ENCODE measurements at regions not wholly inside any gene's neighbourhood (a gene's known extent, or its start where the extent isn't known, plus 50 kb on each side); places are given as distances from the start of the nearest gene placed in this dataset.
"Not testable (repeated sequence)": the region's sequence is repeated elsewhere in the genome, so short reads cannot be mapped to it uniquely, and the experiment has no call there.

GRCh38 chr2:22912398-22912797 lies 472.6 kb upstream of the KLHL29 start:
- DNase-seq (ENCODE audit: low read depth in 2 of 2, low spot score in 1 of 2), result no peak

DNA sequence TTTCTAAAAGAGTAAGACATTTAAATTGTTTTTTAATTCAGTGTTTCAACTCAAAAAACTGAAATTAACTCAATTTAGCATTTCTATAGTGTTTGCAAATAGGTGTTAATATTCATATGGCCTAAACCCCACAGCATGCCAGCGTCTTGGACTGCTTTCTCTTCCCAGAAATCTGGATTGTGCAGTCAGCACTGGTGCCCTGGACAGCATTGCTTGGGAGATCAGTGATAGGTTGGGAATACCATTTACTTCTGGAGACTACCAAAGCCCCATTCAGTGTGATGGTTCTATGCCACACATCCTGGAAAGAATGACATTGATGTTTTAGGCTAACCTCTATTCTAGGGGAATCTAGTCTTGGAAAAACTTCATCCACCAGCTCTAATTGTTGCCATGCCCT lies 455.0 kb upstream of the KLHL29 start:
- DNase-seq (ENCODE audit: low read depth in 2 of 2, low spot score in 1 of 2), result no peak

DNA sequence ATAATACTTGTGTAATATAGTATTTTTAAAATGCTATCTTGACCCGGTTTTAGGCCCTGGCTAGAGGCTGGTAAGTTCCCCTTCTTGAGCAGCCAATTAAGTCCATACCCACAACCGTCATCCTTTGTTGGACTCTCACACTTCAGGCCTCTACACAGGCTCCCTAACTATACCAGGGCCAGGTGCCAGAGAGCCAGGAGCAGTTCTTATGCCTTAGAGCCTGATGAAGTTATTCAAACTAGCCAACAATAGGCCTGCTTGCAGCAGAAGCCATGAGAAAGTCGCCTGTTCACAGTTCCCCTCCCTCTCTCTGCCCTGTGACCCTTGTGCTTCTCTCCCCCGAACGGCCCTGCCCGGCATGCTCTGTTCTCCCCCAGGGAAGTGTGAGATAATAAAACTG lies 454.2 kb upstream of the KLHL29 start:
- DNase-seq (ENCODE audit: low read depth in 2 of 2, low spot score in 1 of 2), result no peak

DNA sequence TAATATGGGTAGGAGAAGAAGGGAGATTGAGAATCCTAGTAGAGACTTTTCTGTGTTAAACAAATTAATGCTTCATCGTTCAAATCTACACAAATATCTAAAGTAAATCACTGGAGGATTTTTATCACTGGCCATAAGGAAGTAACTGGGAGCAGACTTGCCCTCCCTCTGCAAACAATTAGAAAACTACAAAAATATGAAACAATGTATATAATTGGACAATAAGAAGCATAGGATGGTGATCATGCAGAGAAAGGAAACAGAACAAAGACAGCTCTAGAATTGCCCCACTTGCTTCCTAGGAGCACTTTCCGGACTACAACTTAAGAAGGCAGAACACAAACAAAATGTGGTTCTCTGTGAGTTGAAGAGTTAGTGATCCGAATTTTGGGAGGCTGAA lies 452.7 kb upstream of the KLHL29 start:
- DNase-seq (ENCODE audit: low read depth in 2 of 2, low spot score in 1 of 2), result no peak

DNA sequence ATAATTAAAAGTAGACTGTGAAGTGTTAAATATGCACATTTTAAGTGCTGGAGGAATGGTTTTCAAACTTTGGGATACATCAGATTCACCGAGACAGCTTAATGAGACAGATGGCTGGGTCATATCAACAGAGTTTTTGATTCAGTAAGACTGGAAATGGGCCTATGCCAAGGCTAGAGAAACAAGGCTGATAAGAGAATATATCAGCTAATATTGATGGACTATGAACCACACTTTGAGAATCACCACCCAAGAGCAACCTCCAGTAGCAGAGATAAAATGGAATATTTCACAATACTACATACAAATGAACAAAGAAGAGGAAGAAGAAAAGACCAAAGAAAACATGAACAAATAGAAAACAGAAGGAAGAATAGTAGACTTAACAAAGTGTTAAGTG lies 450.2 kb upstream of the KLHL29 start:
- no peak for DNase-seq (ENCODE audit: low read depth in 2 of 2, low spot score in 1 of 2)

DNA sequence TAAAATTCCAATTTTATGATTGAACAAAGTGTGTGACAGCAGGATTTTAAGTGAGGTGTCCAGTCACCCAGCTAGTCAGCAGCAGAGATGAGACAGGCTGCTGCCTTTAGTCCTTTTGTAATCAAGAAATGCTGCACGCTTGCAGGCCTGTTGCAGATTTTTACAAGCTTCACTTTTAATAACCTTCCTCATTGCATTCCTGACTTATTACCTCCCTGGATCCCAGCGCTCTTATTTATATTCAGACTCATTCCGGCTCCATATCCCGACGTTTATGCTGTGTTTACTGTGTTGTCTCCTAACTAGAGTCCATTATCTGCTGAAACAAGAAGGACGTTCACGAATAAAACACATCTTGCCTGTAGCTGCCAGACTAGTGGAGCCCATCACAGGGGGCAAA lies 442.5 kb upstream of the KLHL29 start:
- DNase-seq (ENCODE audit: low read depth in 2 of 2, low spot score in 1 of 2), result no peak

DNA sequence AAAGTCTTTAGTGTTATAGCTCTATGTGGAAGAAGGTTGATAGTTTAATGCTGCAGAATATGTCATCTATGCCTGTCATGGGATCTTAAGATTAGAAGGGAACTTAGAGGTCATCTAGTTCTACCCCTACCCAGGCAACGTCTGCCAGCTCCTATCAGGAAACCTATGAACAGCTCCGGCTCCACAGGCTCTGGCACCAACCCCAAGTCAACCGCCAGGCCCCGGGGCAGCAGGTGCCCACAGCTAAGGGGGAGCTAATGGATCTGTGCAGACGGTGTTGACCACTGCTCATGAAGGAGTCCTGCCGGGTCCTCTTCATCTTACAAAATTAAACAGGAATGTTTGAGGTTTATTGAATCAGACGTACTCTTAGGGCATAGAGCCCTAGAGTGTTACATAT lies 440.8 kb upstream of the KLHL29 start:
- DNase-seq (ENCODE audit: low read depth in 2 of 2, low spot score in 1 of 2), result no peak

DNA sequence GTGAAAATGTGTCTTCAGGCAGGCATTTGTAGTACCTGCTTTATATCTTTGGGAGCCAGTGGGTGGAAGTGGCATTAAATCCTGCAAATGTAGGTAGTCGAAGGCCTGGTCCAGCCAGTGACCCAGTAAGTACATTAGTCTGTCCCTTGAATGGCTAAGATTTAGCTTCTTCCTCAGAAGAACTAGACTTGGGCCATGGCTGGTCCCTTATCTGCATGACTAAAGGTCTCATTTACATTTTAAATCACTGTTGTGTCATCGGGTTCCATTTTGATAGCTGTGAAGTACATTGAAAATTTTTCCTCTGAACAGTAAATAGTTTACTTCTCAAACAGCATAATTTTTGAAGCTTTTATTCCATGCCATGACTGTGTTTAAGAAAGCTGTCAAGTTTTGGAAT lies 438.4 kb upstream of the KLHL29 start:
- DNase-seq (ENCODE audit: low read depth in 2 of 2, low spot score in 1 of 2), result no peak

DNA sequence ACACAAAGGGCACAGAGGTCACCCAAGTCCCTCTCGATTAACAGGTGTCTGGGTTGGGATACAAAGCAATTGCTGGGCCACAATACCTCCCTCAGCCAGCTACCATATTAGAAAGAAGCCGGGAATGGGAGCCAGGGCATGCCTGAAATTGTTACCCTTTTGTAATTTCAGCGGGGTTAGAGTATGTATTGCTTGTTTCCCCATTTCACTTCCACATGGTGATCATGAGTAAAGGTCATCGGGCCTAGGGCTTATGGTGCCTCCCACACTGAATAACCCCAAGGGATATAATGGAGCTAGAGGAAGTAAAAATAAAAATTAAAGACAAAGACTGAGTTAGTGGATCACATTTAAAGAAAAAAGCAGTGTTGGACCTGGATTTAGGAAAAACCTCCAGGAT lies 437.2 kb upstream of the KLHL29 start:
- no peak for DNase-seq (ENCODE audit: low read depth in 2 of 2, low spot score in 1 of 2)

- DNase-seq (ENCODE audit: low read depth in 2 of 2, low spot score in 1 of 2), result no peak
Observed at GRCh38 chr2:22950431-22950830, 434.5 kb upstream of the KLHL29 start.

DNA sequence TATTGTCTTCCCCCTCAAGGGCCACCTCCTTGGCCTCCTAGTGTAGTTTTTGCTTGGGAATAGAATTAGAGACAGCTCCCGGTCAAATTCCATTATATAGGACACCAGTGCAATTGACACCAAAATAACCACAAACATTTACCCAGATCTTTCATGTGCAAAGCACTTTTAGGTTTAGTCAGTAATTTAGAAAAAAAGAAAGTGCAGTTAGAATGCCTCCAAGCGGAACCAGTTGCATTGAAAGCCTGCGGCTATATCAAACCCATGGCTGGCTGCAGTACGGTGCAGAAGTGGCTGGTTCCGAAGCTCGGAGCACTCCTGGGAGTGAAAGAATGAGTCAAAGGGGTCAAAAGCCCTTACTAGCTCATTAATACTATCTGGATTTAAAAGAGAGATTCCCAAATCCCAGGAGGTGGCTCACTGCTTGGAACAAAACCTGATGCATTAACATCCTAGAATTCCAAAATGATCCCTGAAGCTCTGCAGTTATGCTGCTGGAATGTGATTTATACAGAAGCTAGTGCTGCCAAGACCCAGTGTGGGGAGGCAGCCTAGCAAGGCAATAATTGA lies 432.2 kb upstream of the KLHL29 start:
- no peak for DNase-seq (ENCODE audit: low read depth in 2 of 2, low spot score in 1 of 2)

- DNase-seq (ENCODE audit: low read depth in 2 of 2, low spot score in 1 of 2), result no peak
Observed at GRCh38 chr2:22957446-22957845, 427.5 kb upstream of the KLHL29 start.

GRCh38 chr2:22958308-22958707 lies 426.7 kb upstream of the KLHL29 start:
- no peak for DNase-seq (ENCODE audit: low read depth in 2 of 2, low spot score in 1 of 2)

GRCh38 chr2:22967756-22968155 lies 417.2 kb upstream of the KLHL29 start:
- DNase-seq (ENCODE audit: low read depth in 2 of 2, low spot score in 1 of 2), result no peak

DNA sequence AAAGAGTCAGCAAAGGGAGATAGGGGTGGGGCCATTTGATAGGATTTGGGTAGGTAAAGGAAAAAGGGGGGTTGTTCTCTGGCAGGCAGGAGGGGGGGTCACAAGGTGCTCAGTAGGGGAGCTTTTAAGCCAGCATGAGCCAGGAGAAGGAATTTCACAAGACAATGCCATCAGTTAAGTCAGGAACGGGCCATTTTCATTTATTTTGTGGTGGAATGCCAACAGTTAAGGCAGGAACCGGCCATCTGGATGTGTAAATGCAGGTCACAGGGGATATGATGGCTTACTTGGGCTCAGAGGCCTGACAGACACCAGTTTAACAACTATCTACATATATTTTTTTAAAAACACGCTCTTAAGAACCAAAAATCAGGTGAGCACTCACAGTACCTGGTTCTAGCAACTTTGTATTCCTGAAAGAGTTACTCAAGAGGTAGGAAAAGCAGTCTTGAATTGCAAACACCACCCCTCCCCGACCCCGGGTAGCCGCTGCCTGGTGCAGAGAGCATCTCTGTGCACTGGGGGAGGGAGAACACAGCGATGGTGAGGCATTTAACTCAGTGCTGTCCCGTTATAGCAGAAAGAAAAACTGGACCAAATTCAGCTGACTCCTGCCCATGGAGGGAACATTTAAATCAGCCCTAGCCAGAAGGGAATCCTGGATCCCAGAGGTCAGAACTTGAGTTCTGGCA lies 414.5 kb upstream of the KLHL29 start:
- no peak for DNase-seq (ENCODE audit: low read depth in 2 of 2, low spot score in 1 of 2)

DNA sequence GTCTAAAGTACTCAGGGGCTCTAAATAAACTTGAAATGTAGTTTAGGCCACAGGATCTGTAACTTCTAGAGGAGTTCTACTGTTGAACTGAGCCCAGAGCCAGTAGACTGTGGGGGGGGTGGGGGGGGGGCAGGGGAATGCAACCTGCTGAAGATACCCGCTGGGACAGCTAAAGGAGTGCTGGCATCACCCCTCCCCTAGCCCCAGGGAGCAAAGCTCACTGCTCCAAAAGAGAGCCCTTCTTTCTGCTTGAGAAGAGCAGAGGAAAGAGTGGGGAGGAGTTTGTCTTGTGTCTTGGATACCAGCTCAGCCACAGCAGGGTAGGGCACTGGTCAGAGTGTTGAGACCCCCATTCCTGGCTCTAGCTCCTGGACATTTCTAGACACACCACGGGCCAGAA lies 414.0 kb upstream of the KLHL29 start:
- DNase-seq (ENCODE audit: low read depth in 2 of 2, low spot score in 1 of 2), result no peak

DNA sequence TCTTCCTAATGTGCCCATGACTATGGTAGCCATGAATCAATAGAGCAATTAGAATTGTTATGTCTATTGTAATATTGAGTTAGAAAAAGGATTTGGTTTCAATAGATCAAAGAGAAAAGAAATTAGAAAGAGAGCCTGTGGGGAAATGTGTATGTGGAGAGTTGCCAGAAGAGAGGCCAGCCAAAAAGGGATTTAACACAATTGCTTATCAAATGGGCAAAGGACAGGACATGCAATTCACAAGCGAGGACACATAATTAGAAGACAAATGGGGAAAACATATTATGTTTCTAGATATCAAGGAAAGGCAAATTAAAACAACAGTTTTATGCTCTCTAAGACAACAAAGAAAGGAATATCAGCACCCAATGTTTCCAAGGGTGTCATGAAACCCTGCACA lies 403.2 kb upstream of the KLHL29 start:
- no peak for DNase-seq (ENCODE audit: low read depth in 2 of 2, low spot score in 1 of 2)

- not testable (repeated sequence) for DNase-seq (ENCODE audit: low read depth in 2 of 2, low spot score in 1 of 2)
Observed at GRCh38 chr2:22984152-22984551, 400.8 kb upstream of the KLHL29 start.

GRCh38 chr2:22990246-22990645 lies 394.7 kb upstream of the KLHL29 start:
- DNase-seq (ENCODE audit: low read depth in 2 of 2, low spot score in 1 of 2), result no peak

DNA sequence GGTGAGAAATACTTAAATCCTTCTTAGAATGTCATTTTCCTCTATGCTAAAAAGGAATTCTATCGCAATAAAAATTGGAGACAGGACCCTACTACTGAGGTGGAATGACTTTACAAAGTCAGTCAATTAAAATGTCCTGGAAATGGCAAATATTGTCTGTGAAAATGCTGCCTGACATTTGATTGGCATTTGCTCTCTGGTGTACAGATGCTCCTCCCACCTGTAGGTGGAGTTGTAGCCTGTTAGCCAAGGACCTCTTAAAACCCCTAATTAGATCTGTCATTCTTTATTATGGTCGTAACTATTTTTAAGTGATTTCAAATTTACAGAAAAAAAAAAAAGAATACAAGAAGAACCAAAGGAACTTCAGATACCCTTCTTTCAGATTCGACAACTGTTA lies 393.1 kb upstream of the KLHL29 start:
- no peak for DNase-seq (ENCODE audit: low read depth in 2 of 2, low spot score in 1 of 2)

- DNase-seq (ENCODE audit: low read depth in 2 of 2, low spot score in 1 of 2), result no peak
Observed at GRCh38 chr2:22992441-22992840, 392.5 kb upstream of the KLHL29 start.

DNA sequence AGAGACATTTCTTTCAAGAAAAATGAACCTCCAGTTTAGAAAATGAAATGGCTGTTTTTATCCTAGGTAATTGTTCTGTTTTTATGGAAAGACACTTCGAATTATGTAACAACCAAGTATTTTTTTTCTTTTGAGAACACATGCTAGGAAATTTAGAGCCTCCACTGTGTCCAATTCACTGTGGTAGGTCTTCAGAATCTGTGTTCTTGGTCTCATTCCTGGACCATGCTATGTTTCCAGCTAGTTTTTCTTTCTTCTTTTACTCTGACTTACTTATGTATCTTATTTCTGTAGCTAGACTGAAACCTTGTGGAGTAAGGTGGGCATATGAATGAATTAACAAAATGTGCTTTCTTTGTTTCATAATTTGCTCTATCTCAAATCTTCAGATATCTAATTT lies 391.7 kb upstream of the KLHL29 start:
- DNase-seq (ENCODE audit: low read depth in 2 of 2, low spot score in 1 of 2), result no peak

- no peak for DNase-seq (ENCODE audit: low read depth in 2 of 2, low spot score in 1 of 2)
Observed at GRCh38 chr2:22995576-22995975, 389.4 kb upstream of the KLHL29 start.
